Left ventricle myocardium superior (tissue), 1 donor: ENCODE measurements at regions not wholly inside any gene's neighbourhood (a gene's known extent, or its start where the extent isn't known, plus 50 kb on each side); places are given as distances from the start of the nearest gene placed in this dataset.
A peak's percentile ranks its signal among the peaks of the same experiment; 100 is the strongest.

Experiments used
- ATAC-seq: fragments of 200-7000 bp; cut with Tn5 transposase; one replicate; pipeline ENCODE4 v1.9.1; 2020; ENCODE audit warnings: mild to moderate bottlenecking, moderate library complexity
- DNase-seq: peaks from one replicate; pipeline ENCODE4 v3.0.0-alpha.2; 2020
- intact Hi-C: fragments of 100-400 bp; cut with micrococcal nuclease; formaldehyde crosslinking; loops from one replicate; pipeline ENCODE4 v1.11.0; 2022
- donor health status: DM: no; HTN: yes; CAD: no; lungs with severe emphysema.

DNA sequence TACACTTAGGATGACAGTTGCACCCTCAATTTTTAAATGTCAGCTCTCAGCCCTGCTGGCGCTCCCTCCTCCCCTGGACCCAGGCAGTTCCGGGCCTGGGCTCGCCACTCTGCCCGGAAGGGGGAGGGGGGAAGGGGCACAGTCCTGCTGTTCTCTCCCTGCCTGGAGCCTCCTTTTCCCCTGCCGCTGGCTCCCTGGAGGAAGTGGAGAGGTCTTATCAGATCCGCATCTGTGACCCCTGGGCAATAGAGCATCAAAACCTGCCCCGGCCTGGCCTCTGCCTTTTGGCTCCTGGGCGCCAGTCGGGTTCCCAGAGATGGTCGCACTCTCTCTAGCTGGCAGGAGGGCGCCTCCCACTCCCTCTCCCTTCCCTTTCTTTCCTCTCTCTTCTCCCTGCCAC is 149.3 kb downstream of the IRF8 start:
- intact Hi-C loops, result no loop called here
- no peak for DNase-seq
- ATAC-seq, result no peak

- intact Hi-C loops, result no loop called here
- no peak for ATAC-seq
- no peak for DNase-seq
These were observed 150.1 kb downstream of the IRF8 start for GRCh38 chr16:86048882-86049585.

DNA sequence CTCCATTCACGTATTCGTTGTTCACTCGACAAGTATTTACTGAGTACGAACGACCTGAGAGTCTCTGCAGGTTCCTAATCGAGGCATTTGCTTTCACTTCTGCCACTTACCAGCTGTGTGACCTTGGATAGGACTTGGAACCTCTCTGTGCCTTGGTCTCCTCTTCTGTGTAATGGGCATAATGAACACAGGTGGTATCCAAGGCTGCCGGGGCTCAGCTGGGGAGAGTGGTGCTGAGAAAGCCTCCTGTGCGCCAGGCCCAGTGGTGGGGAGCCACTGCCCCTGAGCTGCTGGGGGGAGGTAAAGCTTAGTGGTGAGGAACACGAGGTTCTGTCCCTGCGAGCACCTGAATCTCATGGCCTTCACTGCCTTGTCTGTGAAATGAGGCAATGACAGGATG is 150.7 kb downstream of the IRF8 start:
- intact Hi-C loops, result no loop called here
- ATAC-seq (no peak), DNase-seq (no peak)

- no peak for ATAC-seq
- intact Hi-C loops, result no loop called here
- no peak for DNase-seq
These were observed 151.1 kb downstream of the IRF8 start for GRCh38 chr16:86050111-86050510.

- intact Hi-C loops, result no loop called here
- DNase-seq (no peak), ATAC-seq (no peak)
These were observed 151.8 kb downstream of the IRF8 start for GRCh38 chr16:86050591-86051367.

- DNase-seq, result no peak
- intact Hi-C loops, result no loop called here
- ATAC-seq, result no peak
These were observed 152.6 kb downstream of the IRF8 start for GRCh38 chr16:86051368-86052114.

DNA sequence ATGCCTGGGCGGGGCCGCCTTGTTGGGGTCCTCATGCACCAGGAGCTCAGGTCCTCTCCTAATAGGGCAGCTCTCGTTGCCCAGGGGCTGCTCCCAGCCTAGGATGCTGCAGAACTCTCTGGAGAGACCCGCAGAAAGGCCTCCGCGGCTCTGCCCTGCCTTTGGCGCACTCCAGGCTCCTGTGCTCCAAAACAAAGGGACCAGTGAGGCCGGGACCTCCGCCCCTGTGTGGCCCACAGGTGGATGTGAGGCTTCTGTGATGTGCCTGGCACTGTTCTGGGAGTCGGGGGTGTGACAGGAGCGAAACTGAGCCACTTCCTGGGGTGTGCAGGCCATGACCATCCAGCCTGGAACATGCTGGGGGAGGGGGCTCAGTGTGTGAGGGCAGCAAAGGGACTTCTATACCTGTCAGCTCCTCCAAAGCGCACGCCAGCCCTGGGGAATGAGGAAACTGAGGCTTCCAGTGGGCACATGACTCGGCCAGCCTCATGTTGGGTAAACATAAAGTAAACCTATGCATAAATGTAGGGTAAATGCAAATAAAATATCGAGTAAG is 153.2 kb downstream of the IRF8 start:
- intact Hi-C loops, result no loop called here
- DNase-seq (no peak), ATAC-seq (no peak)

DNA sequence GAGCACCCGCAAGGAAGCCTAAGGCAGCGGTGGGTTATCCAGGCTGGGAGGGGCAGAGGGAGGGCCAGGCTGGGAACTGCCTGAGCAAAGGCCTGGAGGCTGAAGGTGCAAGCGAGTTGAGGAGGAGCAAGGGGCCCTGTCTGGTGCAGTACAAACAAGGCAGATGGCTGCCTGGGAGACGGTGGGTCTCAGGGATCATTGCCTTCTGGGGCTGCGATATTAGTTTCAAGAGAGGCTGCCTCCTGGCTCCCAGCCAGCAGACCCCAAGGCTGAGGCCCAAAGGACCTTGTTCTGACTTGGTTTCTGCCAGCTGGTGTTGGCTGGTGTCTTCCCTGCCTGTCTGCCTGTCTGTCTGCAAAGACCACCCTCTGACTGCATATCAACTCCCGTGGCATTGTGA is 154.0 kb downstream of the IRF8 start:
- DNase-seq, result no peak
- ATAC-seq, result no peak
- intact Hi-C loops, result no loop called here

DNA sequence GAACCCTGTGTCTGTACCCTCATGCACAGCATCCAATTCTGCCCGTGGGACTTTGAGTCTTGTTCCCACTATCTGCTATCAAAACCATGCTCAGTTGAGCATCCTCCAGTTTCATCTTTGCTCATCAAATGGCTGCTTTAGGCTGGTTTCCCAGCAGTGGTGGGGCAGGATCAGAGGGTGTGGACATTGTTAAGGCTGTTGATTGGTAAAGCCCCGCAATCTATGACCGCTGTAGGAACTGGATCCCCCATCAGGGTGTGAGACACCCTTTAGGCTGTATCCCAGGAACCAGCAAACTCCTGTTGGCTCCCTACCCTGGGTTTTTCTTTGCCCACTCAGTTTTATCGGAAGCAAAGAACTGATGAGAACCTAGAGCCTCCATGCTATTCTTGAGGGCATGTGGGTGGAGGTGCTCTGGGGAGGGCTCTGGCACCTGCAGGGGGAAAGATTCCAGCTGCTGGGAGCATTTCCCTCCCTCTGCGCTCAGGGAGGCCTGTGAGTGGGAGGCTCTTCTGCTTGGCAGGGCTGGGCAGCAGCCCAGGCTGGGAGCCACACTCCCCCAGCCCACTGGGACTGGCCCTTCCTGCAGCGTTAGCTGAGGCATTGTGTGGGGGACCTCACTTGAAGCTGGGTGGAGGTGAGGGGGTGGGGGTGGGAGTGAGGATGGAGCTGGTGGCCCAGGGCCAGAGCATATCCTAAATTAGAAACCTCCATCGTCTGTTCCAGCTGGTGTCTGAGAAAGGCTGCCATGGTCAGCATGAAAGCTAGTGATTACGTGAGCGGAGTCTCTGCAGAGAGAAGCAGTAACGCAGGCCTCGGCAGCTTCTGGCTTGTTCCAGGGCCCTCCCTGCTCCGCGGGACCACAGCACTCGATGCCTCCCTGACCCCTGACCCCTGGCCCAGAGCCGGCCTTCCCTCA is 160.6 kb downstream of the IRF8 start:
- peak; percentile 93 for ATAC-seq
- intact Hi-C loops, result no loop called here
- peak; percentile 81 for DNase-seq

GRCh38 chr16:86060381-86061317 is 161.7 kb downstream of the IRF8 start:
- no peak for DNase-seq
- ATAC-seq, result no peak
- intact Hi-C loops, result no loop called here

GRCh38 chr16:86061318-86061695 is 162.3 kb downstream of the IRF8 start:
- ATAC-seq (no peak), DNase-seq (no peak)
- intact Hi-C loops, result no loop called here

- peak; percentile 31 for ATAC-seq
- intact Hi-C loops, result no loop called here
These were observed 162.8 kb downstream of the IRF8 start for GRCh38 chr16:86061721-86062120.

DNA sequence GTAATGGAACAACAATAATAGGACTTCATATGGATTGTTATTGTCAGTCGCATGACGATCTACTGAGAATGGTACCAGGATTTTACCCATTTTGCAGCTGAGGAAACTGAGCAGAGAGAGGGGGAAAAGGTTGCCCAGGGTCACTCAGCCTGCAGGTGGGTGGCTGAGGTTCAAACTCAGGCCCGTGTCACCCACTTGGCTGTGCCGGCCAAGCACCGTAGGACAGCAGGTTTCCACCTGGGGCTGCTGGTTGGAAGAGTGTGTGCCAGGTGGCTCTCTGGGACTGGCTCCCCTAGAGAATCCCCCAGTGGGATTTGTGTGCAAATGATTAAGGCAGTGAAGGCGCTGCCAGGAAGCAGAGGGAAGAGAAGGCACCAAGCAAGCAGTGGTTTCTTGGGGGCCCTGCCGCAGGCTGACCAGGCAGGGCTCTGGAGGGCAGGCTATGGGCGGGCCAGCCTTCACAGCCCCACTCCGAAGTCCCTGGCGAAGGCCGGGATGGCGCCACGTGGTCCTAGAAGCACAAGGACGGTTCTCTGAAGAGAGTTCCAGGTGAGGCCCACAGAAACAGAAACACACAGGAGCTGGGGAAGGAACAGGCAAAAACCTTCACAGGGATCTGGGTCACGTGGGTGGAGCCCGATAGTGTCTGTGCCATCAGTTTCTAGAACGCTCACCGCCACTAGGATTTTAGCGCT is 163.5 kb downstream of the IRF8 start:
- intact Hi-C loops, result no loop called here
- ATAC-seq (no peak), DNase-seq (no peak)

More at GRCh38 chr16:86061721-86062120, 162.8 kb downstream of the IRF8 start:
- DNase-seq, result peak; percentile 42

DNA sequence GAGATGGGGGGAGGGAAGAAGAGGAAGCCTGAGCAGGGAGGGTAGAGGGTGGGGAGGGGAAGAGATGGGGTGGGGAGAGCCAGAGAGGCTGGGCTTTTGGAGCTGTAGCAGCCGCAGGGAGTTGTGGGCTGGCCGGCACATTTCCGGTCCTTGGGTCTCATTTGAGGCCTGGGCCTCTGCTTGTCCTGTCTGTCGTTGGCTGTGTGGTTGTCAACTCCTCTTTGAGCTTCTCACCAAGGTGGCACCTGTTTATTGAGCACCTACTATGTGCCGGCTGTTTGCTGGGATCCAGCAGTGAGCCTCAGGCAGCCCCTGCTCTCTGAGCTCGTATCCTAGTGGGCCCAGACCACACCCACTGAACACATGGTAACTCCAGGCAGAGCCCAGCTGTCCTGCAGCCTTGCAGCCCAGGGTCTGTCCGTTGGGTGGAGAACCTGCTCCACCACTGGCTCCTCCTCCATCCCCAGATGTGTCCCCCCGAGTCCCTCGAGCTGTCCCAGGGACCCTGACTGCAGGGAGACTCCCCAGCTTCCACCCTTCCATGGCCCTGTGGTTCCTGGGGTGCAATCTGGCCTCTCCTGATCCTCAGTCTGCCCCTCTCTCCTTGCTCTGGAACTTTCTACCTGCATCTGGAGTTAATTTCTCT is 164.9 kb downstream of the IRF8 start:
- ATAC-seq (no peak), DNase-seq (no peak)
- intact Hi-C loops, result no loop called here

GRCh38 chr16:86064431-86065250 is 165.7 kb downstream of the IRF8 start:
- no peak for ATAC-seq

DNA sequence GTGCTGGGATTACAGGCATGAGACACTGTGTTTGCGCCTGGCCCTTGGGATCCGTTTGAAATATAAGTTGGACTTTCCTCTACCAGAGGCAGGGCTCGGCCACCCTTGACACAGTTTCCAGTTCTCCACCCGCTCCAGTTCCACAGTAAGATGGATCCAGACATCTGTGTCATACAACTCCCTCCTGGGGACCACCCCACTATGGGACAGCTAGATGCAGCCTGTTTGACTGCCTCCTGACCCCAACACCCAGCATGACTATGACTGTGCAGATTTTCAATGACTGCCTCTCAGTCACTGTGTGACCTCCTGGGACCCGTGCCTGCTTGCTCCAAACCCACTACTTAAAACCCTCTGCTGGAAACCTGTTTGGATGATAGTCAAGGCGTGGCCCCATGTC is 166.7 kb downstream of the IRF8 start:
- DNase-seq (peak; percentile 14), ATAC-seq (no peak)
- intact Hi-C loops, result no loop called here

More at GRCh38 chr16:86064431-86065250, 165.7 kb downstream of the IRF8 start:
- intact Hi-C loops, result no loop called here
- DNase-seq, result no peak
